Natural killer cell (primary cell): ENCODE measurements at regions not wholly inside any gene's neighbourhood (a gene's known extent, or its start where the extent isn't known, plus 50 kb on each side); places are given as distances from the start of the nearest gene placed in this dataset.
"Not testable (repeated sequence)": the region's sequence is repeated elsewhere in the genome, so short reads cannot be mapped to it uniquely, and the experiment has no call there.

Experiments
- ATAC-seq, 3 donors: fragments of 150-1000 bp in 2 of 3; fragments of 200-7000 bp in 1 of 3; cut with Tn5 transposase; 1 replicate in 1 of 3; 2 replicates in 2 of 3; pipeline ENCODE4 v1.10.0; 2021; ENCODE audit warnings: mild to moderate bottlenecking in 2 of 3, moderate library complexity in 2 of 3
- DNase-seq, 2 donors: peaks; one replicate each; pipeline versions ENCODE4 v3.0.0 to v3.0.0-alpha.2; 2013 to 2021; ENCODE audit warnings: mixed read lengths in 1 of 2
- H3K27ac ChIP-seq: one replicate; pipeline ENCODE4 v1.5.1; 2013; ENCODE audit warnings: mild to moderate bottlenecking, low read length
- H3K27me3 ChIP-seq: one replicate; pipeline ENCODE4 v1.6.1; 2013; ENCODE audit warnings: low read length; ENCODE audit not compliant: control insufficient read depth, insufficient read depth
- H3K36me3 ChIP-seq: one replicate; pipeline ENCODE4 v1.6.1; 2013; ENCODE audit warnings: low read length; ENCODE audit not compliant: control insufficient read depth, insufficient read depth
- H3K4me1 ChIP-seq: one replicate; pipeline ENCODE4 v1.6.1; 2013; ENCODE audit warnings: low read length; ENCODE audit not compliant: control insufficient read depth, insufficient read depth
- H3K4me3 ChIP-seq: one replicate; pipeline ENCODE4 v1.5.1; 2013; ENCODE audit warnings: low read length
- H3K9me3 ChIP-seq: one replicate; pipeline ENCODE4 v1.6.1; 2013; ENCODE audit warnings: low read length; ENCODE audit not compliant: control insufficient read depth, insufficient read depth
- H3K27ac Mint-ChIP-seq, 2 donors: one replicate each; pipeline ENCODE4 v1.8.0; 2022; ENCODE audit warnings: mild to moderate bottlenecking in 2 of 2, mixed read lengths in 2 of 2, moderate library complexity in 1 of 2
- H3K27me3 Mint-ChIP-seq, 2 donors: one replicate each; pipeline ENCODE4 v1.8.0; 2022; ENCODE audit warnings: low read depth in 2 of 2, mixed read lengths in 2 of 2
- H3K36me3 Mint-ChIP-seq: one replicate; pipeline ENCODE4 v1.8.0; 2022; ENCODE audit warnings: mixed read lengths
- H3K4me1 Mint-ChIP-seq, 2 donors: one replicate each; pipeline ENCODE4 v1.8.0; 2022; ENCODE audit warnings: mixed read lengths in 2 of 2
- H3K4me3 Mint-ChIP-seq: one replicate; pipeline ENCODE4 v1.8.0; 2022; ENCODE audit warnings: mild to moderate bottlenecking, moderate library complexity, mixed read lengths
- H3K9me3 Mint-ChIP-seq, 2 donors: one replicate each; pipeline ENCODE4 v1.8.0; 2022; ENCODE audit warnings: mixed read lengths in 2 of 2
- CTCF ChIP-seq: fragments of 200-600 bp; IDR thresholded peaks from one replicate; pipeline ENCODE4 v1.8.0; 2022; ENCODE audit warnings: antibody characterized with exemption
- WGBS: methylation state at CpG from one replicate; pipeline ENCODE4 v1.1.7; 2013; ENCODE audit warnings: missing lambda C conversion rate; ENCODE audit not compliant: insufficient coverage; 5-methylcytosine and 5-hydroxymethylcytosine counted together
- intact Hi-C: fragments of 100-400 bp; cut with micrococcal nuclease; formaldehyde crosslinking; loops from one replicate; pipeline ENCODE4 v1.14.2; 2022

GRCh38 chr2:52343010-52343409, 1311.1 kb upstream of the NRXN1 start:
- no peak for ATAC-seq
- WGBS = no CpG with 5 or more reads among the region's 1 CpG

DNA sequence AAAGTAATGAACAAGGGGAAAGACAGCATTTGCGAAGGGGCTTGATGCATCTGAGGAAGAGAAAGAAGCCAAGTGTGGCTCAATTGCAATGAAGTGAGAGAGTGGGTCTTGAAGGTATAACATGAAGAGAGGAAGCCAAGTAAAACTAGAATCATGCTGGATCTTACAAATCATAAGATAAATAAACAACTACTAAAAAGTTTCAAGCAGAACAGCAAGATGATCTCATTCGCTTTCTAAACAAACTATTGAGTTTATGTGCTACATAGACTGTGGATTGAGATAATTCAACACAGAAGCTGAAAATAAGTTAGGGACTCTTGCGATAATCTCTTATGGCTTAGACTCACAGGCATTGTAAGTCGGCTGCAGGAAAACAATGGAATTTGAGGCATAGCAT, 1310.5 kb upstream of the NRXN1 start:
- no peak overlapping the region for H3K27ac ChIP-seq
- H3K4me1 ChIP-seq = no peaks in the 10 kb centered on the region
- no peak for ATAC-seq
- no peak for DNase-seq
- 94% methylated on average over 4 of the region's 4 CpGs for WGBS
- no peaks in the 10 kb centered on the region for H3K9me3 ChIP-seq
- H3K27me3 ChIP-seq = no peaks in the 10 kb centered on the region
- Mint-ChIP-seq H3K4me1 (no peaks in the 10 kb centered on the region), H3K36me3 (peaks cover 10% of the 10 kb centered on the region), H3K27ac (no peak overlapping the region), H3K27me3 (no peaks in the 10 kb centered on the region), H3K9me3 (peaks cover 10 to 28% of the 10 kb centered on the region in 2 donors), H3K4me3 (no peak overlapping the region)
- intact Hi-C loops = no loop called here
- no peak for TF ChIP-seq CTCF
- H3K36me3 ChIP-seq = no peaks in the 10 kb centered on the region
- no peak overlapping the region for H3K4me3 ChIP-seq

More at GRCh38 chr2:52343010-52343409, 1311.1 kb upstream of the NRXN1 start:
- Histone ChIP-seq H3K4me1 (no peaks in the 10 kb centered on the region), H3K36me3 (no peaks in the 10 kb centered on the region), H3K4me3 (no peak overlapping the region), H3K27ac (no peak overlapping the region), H3K9me3 (no peaks in the 10 kb centered on the region), H3K27me3 (no peaks in the 10 kb centered on the region)
- no peak overlapping the region for H3K27ac Mint-ChIP-seq
- H3K36me3 Mint-ChIP-seq = peaks cover 10% of the 10 kb centered on the region
- DNase-seq = no peak
- intact Hi-C loops = no loop called here
- no peaks in the 10 kb centered on the region for H3K27me3 Mint-ChIP-seq
- TF ChIP-seq CTCF = no peak
- H3K4me1 Mint-ChIP-seq = no peaks in the 10 kb centered on the region
- peaks cover 10 to 28% of the 10 kb centered on the region in 2 donors for H3K9me3 Mint-ChIP-seq
- no peak overlapping the region for H3K4me3 Mint-ChIP-seq

DNA sequence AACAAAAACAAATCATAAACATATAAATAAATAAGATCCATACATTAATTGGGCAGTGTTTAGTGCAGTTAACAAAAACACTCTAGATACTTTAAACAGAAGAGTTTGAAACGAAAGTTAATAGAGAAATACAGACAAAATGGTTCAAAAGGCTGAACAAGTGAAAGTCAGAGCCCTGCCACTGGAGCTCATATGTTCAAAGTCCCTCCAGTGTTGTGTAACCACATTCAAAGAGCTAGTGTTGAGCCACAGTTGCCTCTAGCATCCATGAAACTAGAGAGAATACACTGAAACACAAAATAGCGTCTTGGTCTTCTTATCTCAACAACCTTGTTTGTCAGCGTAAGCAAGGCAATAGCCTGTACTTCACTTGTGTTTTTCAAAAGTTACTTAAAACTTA, 1309.8 kb upstream of the NRXN1 start:
- ATAC-seq (no peak), DNase-seq (no peak)
- intact Hi-C loops = no loop called here
- Histone ChIP-seq H3K4me3 (no peak overlapping the region), H3K27me3 (no peaks in the 10 kb centered on the region), H3K4me1 (no peaks in the 10 kb centered on the region), H3K9me3 (no peaks in the 10 kb centered on the region), H3K27ac (no peak overlapping the region), H3K36me3 (no peaks in the 10 kb centered on the region)
- TF ChIP-seq CTCF = no peak
- H3K9me3 Mint-ChIP-seq = peaks cover 12 to 28% of the 10 kb centered on the region in 2 donors
- H3K4me3 Mint-ChIP-seq = no peak overlapping the region
- WGBS = 76% methylated on average over 3 of the region's 3 CpGs
- peaks cover 10% of the 10 kb centered on the region for H3K36me3 Mint-ChIP-seq
- H3K27me3 Mint-ChIP-seq = no peaks in the 10 kb centered on the region
- H3K27ac Mint-ChIP-seq = no peak overlapping the region
- H3K4me1 Mint-ChIP-seq = no peaks in the 10 kb centered on the region

DNA sequence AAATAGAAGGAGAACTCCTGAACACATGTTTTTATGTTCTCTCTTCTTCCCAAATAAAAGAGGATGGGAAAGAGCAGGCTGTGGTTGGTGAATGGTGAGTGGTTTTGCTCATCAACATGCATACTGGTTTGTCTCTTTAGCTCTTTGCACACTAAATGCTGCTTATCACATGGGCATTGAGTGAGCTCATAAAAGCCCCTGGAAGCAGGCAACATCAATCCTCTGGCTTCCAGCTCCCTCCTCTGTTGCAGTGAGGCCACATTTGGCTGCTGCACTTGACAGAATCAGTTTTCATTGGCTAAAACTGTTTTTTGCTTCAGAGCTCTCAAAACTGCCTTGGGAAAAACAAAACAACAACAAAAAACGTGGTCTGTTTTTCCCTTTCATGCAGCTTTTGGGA, 1308.2 kb upstream of the NRXN1 start:
- DNase-seq (no peak), ATAC-seq (no peak)
- Histone ChIP-seq H3K4me1 (no peaks in the 10 kb centered on the region), H3K27ac (no peak overlapping the region), H3K4me3 (no peak overlapping the region), H3K27me3 (no peaks in the 10 kb centered on the region), H3K36me3 (no peaks in the 10 kb centered on the region), H3K9me3 (no peaks in the 10 kb centered on the region)
- no peak overlapping the region for H3K4me3 Mint-ChIP-seq
- H3K4me1 Mint-ChIP-seq = no peaks in the 10 kb centered on the region
- intact Hi-C loops = no loop called here
- peaks cover 9 to 21% of the 10 kb centered on the region in 2 donors for H3K9me3 Mint-ChIP-seq
- peaks cover 10% of the 10 kb centered on the region for H3K36me3 Mint-ChIP-seq
- no peaks in the 10 kb centered on the region for H3K27me3 Mint-ChIP-seq
- no peak overlapping the region for H3K27ac Mint-ChIP-seq
- no peak for TF ChIP-seq CTCF
- WGBS = no CpG with 5 or more reads among the region's 1 CpG

GRCh38 chr2:52337786-52338185, 1305.9 kb upstream of the NRXN1 start:
- WGBS = 83% methylated on average over 7 of the region's 7 CpGs
- not testable (repeated sequence) for H3K36me3 ChIP-seq

More at GRCh38 chr2:52337786-52338185, 1305.9 kb upstream of the NRXN1 start:
- H3K4me3 Mint-ChIP-seq, intact Hi-C loops, H3K4me3 ChIP-seq, H3K27me3 ChIP-seq, ATAC-seq, H3K4me1 ChIP-seq, H3K27ac Mint-ChIP-seq, H3K9me3 ChIP-seq, H3K27me3 Mint-ChIP-seq, H3K4me1 Mint-ChIP-seq, DNase-seq, H3K27ac ChIP-seq: not testable (repeated sequence)
- Mint-ChIP-seq H3K9me3 (peaks cover 9 to 24% of the 10 kb centered on the region in 2 donors), H3K36me3 (peaks cover 10% of the 10 kb centered on the region)
